Tibial artery (tissue), 4 donors: ENCODE measurements at regions not wholly inside any gene's neighbourhood (a gene's known extent, or its start where the extent isn't known, plus 50 kb on each side); places are given as distances from the start of the nearest gene placed in this dataset.

Experiments
- DNase-seq, 2 donors: peaks; one replicate each; pipeline ENCODE4 v3.0.0-alpha.2; 2019
- H3K27ac ChIP-seq, 2 donors: fragments of 200-600 bp; sonication (generic) in 1 of 2; 1 replicate in 1 of 2; 2 replicates in 1 of 2; pipeline ENCODE4 v1.5.1; 2018 to 2019; ENCODE audit warnings: mild to moderate bottlenecking in 1 of 2
- H3K27me3 ChIP-seq, 2 donors: fragments of 200-600 bp; sonication (generic) in 1 of 2; one replicate each; pipeline versions ENCODE4 v1.5.1 to v1.6.0; 2016 to 2019
- H3K36me3 ChIP-seq, 3 donors: fragments of 200-600 bp; sonication (generic) in 2 of 3; one replicate each; pipeline ENCODE4 v1.5.1; 2016 to 2019; ENCODE audit warnings: mild to moderate bottlenecking in 2 of 3
- H3K4me1 ChIP-seq, 4 donors: fragments of 200-600 bp; sonication (generic) in 2 of 4; 1 replicate in 3 of 4; 2 replicates in 1 of 4; pipeline ENCODE4 v1.5.1; 2016 to 2019
- H3K4me3 ChIP-seq, 2 donors: fragments of 200-600 bp; sonication (generic) in 1 of 2; 1 replicate in 1 of 2; 2 replicates in 1 of 2; pipeline ENCODE4 v1.5.1; 2018 to 2019; ENCODE audit warnings: mild to moderate bottlenecking in 2 of 2
- H3K9me3 ChIP-seq, 3 donors: fragments of 200-600 bp; sonication (generic) in 1 of 3; one replicate each; pipeline ENCODE4 v1.5.1; 2016 to 2019
- intact Hi-C: fragments of 100-400 bp; cut with DNase I; formaldehyde crosslinking; loops from one replicate; pipeline ENCODE4 v1.15.0; 2023; ENCODE audit warnings: low total_unique reads
- TF ChIP-seq, protein P1 (sequence below), 2 experiments: fragments of 200-600 bp in 1 of 2; fragments of 450-650 bp in 1 of 2; IDR thresholded peaks; one replicate each; pipeline ENCODE4 v1.5.1; 2017 to 2019; ENCODE audit warnings: antibody characterized with exemption in 2 of 2, mild to moderate bottlenecking in 1 of 2, moderate library complexity in 1 of 2

DNA sequence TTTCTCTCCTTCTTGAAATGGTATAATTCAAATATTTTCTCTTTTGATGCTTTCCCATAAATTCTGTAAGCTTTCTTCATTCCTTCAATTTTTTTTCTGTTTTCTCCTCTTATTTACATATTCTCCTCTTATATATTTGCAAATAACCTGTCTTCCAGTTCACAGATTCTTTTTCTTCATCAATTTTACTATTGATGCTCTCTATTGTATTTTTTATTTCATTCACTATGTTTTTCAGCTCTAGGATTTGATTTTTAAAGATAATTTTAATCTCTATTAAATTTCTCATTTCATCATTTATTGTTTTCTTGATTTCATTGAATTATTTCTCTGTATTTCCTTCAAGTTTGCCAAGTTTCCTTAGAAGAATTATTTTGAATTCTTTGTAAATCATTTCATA lies 54.0 kb upstream of the PRPS1L1 start:
- Histone ChIP-seq H3K4me3 (no peak overlapping the region), H3K27ac (no peak overlapping the region), H3K9me3 (peaks cover 0 to 18% (median 0%) of the 10 kb centered on the region in 3 donors), H3K4me1 (peaks cover 0 to 7% (median 0%) of the 10 kb centered on the region in 4 donors), H3K36me3 (no peaks in the 10 kb centered on the region), H3K27me3 (no peaks in the 10 kb centered on the region)
- intact Hi-C loops, result no loop called here
- DNase-seq, result no peak
- TF ChIP-seq, protein P1, sequence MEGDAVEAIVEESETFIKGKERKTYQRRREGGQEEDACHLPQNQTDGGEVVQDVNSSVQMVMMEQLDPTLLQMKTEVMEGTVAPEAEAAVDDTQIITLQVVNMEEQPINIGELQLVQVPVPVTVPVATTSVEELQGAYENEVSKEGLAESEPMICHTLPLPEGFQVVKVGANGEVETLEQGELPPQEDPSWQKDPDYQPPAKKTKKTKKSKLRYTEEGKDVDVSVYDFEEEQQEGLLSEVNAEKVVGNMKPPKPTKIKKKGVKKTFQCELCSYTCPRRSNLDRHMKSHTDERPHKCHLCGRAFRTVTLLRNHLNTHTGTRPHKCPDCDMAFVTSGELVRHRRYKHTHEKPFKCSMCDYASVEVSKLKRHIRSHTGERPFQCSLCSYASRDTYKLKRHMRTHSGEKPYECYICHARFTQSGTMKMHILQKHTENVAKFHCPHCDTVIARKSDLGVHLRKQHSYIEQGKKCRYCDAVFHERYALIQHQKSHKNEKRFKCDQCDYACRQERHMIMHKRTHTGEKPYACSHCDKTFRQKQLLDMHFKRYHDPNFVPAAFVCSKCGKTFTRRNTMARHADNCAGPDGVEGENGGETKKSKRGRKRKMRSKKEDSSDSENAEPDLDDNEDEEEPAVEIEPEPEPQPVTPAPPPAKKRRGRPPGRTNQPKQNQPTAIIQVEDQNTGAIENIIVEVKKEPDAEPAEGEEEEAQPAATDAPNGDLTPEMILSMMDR (IDR thresholded peaks at IDR 0.05), result no peak

DNA sequence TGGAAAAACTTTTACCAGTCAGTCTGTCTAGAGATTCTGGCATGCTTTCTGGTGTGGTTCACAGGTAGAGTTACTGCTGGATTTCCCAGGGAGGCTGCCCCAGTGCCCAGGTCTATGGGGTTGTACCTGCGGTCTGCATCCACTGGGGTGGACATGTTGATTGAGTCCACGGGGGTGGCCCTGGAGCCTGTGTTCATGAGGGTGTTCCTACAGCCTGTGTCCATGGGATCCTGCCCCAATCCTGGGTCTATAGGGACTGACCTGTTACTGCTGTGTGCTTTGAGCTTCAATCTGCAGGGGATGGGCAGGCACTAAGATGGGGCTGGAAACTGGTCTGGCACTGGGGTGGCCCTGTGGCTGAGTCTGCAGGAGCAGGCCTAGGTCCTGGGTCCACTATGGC lies 54.5 kb upstream of the PRPS1L1 start:
- H3K9me3 ChIP-seq, result peaks cover 0 to 18% (median 0%) of the 10 kb centered on the region in 3 donors
- intact Hi-C loops, result no loop called here
- no peaks in the 10 kb centered on the region for H3K36me3 ChIP-seq
- no peak for DNase-seq
- H3K27ac ChIP-seq, result no peak overlapping the region
- peaks cover 0 to 7% (median 1%) of the 10 kb centered on the region in 4 donors for H3K4me1 ChIP-seq
- H3K4me3 ChIP-seq, result no peak overlapping the region
- TF ChIP-seq, protein P1 (IDR thresholded peaks at IDR 0.05), result no peak
- no peaks in the 10 kb centered on the region for H3K27me3 ChIP-seq

- Histone ChIP-seq H3K4me1 (peaks cover 0 to 13% (median 4%) of the 10 kb centered on the region in 4 donors), H3K27ac (peak overlapping the region; percentile 61 to 69), H3K9me3 (peaks cover 0 to 11% (median 0%) of the 10 kb centered on the region in 3 donors), H3K36me3 (no peaks in the 10 kb centered on the region), H3K4me3 (peak overlapping the region; percentile 86 to 92), H3K27me3 (no peaks in the 10 kb centered on the region)
- TF ChIP-seq, protein P1 (IDR thresholded peaks at IDR 0.05), result no peak
- intact Hi-C loops, result no loop called here
- peak; percentile 23 to 67 for DNase-seq
Observed at GRCh38 chr7:18086165-18087025, 58.7 kb upstream of the PRPS1L1 start.

DNA sequence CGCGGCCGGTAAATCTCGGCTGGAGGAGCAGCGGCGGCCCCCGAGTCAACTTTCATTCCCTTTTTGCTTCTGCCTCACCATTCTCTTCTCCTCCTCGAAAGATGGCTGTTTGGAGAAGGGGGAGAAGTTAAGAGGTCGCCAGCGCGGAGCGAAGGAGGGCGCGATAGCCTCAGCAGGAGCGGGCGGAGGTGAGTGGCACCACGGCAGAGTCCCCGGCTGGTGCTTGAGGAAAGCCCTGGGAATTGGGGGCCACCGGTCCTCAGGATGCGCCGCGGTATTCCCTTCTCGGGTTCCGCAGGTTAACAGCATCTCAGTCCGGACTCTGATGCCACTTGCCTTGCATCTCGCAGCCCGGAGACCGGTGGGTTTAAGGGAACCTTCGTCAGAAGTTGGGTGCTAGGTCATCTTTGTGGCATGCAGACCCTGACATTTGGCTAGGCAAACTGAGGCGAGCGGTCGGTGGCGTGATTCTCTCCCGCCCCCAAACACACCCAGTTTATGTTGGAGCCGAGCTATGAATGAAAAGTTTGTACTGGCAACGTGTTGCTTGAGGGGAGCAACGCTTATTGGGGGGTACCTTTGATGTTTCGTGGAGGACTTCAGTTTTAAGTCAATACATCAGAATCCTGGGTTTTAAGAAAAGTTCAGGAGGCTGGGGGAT lies 59.5 kb upstream of the PRPS1L1 start:
- Histone ChIP-seq H3K4me1 (peaks cover 0 to 13% (median 4%) of the 10 kb centered on the region in 4 donors), H3K27me3 (no peaks in the 10 kb centered on the region), H3K27ac (peak overlapping the region; percentile 27 to 50), H3K36me3 (no peaks in the 10 kb centered on the region), H3K4me3 (peak overlapping the region; percentile 86 to 92), H3K9me3 (peaks cover 0 to 5% (median 0%) of the 10 kb centered on the region in 3 donors)
- no peak for DNase-seq
- intact Hi-C loops, result no loop called here
- TF ChIP-seq, protein P1 (IDR thresholded peaks at IDR 0.05), result no peak

- Histone ChIP-seq H3K27ac (no peak overlapping the region), H3K9me3 (no peaks in the 10 kb centered on the region), H3K36me3 (no peaks in the 10 kb centered on the region), H3K4me3 (peak overlapping the region; percentile 86 to 92), H3K4me1 (peaks cover 0 to 13% (median 4%) of the 10 kb centered on the region in 4 donors), H3K27me3 (no peaks in the 10 kb centered on the region)
- intact Hi-C loops, result no loop called here
- DNase-seq, result no peak
- TF ChIP-seq, protein P1 (IDR thresholded peaks at IDR 0.05), result no peak
Observed at GRCh38 chr7:18087687-18088078, 60.0 kb upstream of the PRPS1L1 start.
